ENCODE measurements at regions not wholly inside any gene's neighbourhood (a gene's known extent, or its start where the extent isn't known, plus 50 kb on each side); places are given as distances from the start of the nearest gene placed in this dataset.

DNA sequence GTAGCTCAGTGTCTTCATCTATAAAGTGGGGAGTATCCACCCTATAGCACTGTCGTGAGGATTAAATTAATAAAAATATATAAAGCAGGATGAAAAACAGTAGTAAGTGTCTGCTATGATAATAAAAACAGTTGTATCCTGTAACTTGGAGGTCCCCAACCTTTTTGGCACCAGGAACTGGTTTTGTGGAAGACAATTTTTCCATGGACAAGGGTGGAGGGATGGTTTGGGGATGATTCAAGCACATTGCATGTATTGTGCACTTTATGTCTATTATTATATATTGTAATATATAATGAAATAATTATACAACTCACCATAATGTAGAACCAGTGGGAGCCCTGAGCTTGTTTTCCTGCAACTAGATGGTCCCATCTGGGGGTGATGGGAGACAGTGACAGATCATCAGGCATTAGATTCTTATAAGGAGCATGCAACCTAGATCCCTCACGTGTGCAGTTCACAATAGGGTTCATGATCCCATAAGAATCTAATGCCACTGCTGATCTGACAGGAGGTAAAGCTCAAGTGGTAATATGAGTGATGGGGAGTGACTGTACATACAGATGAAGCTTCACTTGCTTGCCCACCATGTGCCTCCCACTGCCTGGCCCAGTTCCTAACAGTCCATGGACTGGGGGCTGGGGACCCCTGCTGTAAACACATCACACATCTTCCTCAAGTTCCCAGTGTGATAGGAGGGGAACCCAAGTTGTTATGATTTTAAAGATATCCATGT, 177.4 kb upstream of the DAPK1 start:
- TF ChIP-seq TAF1 (IDR thresholded peaks at IDR 0.05; ENCODE audit: borderline replicate concordance, insufficient read depth, low read length) (no peak), POLR2AphosphoS5 (IDR thresholded peaks at IDR 0.05; ENCODE audit: low read depth, low read length) (no peak)

Data from PFSK-1 (cell line).